ENCODE measurements at regions not wholly inside any gene's neighbourhood (a gene's known extent, or its start where the extent isn't known, plus 50 kb on each side); places are given as distances from the start of the nearest gene placed in this dataset.
"Not testable (repeated sequence)": the region's sequence is repeated elsewhere in the genome, so short reads cannot be mapped to it uniquely, and the experiment has no call there.

GRCh38 chr2:176556373-176556772 lies 287.1 kb downstream of the MTX2 start:
- no peak overlapping the region for H3K4me3 ChIP-seq (ENCODE audit: low read depth, low read length)
- DNase-seq (ENCODE audit: low read depth), result no peak

DNA sequence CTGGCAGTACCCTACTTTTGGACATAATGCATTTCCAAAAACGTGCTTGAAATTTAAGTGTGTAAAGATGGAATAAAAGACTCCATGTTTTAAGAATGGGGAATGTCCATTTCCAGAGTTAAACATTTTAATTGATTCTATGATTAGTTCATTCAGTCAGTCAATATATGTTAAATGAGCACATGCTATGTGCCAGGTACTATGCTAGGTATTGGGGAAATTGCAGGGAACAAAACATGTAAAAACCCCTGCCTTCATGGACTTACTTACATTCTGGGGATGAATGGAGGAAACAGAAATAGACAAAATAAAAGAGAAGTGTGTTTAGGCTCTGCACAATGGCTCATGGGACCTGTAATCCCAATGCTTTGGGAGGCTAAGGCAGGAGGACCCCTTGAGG lies 288.6 kb downstream of the MTX2 start:
- no peak for DNase-seq (ENCODE audit: low read depth)
- no peak overlapping the region for H3K4me3 ChIP-seq (ENCODE audit: low read depth, low read length)

DNA sequence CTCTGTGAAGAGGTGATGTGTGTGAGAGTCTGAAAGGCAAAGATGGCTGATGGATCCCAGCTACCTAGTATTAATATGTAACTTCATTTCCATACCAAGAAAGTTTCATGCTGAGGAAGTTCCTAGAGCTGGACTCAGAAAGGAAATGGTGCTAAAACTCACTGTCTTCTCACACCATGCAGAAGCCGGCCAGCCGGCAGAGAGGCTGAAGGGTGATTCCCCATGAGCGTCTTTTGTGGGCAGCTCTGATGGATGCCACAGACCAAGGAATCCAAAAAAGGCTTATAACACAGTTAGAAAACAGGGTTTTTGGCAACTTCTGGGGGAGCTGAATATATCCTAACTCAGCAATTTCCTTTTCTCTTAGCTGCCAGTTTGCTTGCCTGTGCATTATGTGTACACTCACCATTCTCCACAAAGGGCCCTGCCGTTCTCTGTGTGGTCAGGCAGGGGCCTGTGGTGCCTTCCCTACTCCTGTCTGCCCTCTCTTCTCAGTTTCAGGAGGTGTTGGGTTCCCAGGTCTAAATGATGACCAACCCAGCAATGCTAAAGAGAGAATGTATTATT lies 289.4 kb downstream of the MTX2 start:
- DNase-seq (ENCODE audit: low read depth), result no peak
- no peak overlapping the region for H3K4me3 ChIP-seq (ENCODE audit: low read depth, low read length)

DNA sequence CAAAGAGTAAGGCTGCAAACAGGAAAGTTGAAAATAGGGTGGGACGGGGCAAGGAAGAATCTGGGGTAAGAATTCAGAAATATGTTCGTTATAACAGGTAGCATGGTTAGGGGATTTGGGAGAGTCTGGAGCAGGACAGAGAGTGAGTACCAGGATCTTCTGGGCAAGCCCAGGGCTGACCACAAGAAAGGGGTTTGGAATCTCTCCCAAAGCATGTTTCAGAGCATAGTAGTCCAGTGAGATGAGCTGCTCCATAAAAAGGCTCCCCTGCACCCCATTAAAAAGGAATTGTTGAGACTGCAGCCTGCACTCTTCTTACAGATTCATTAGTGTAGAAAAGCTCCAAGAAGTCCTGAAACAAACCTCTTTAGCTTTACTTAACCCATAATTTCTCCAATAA lies 291.1 kb downstream of the MTX2 start:
- no peak overlapping the region for H3K4me3 ChIP-seq (ENCODE audit: low read depth, low read length)
- no peak for DNase-seq (ENCODE audit: low read depth)

- H3K4me3 ChIP-seq (ENCODE audit: low read depth, low read length), result no peak overlapping the region
- DNase-seq (ENCODE audit: low read depth), result no peak
Measured at GRCh38 chr2:176561706-176562105, 292.5 kb downstream of the MTX2 start.

GRCh38 chr2:176562359-176563078 lies 293.3 kb downstream of the MTX2 start:
- H3K4me3 ChIP-seq (ENCODE audit: low read depth, low read length), result no peak overlapping the region
- DNase-seq (ENCODE audit: low read depth), result no peak

GRCh38 chr2:176565641-176566323 lies 296.5 kb downstream of the MTX2 start:
- DNase-seq (ENCODE audit: low read depth), result no peak
- H3K4me3 ChIP-seq (ENCODE audit: low read depth, low read length), result no peak overlapping the region

- DNase-seq (ENCODE audit: low read depth), result no peak
- H3K4me3 ChIP-seq (ENCODE audit: low read depth, low read length), result no peak overlapping the region
Measured at GRCh38 chr2:176566496-176566895, 297.3 kb downstream of the MTX2 start.

GRCh38 chr2:176566961-176567360 lies 297.7 kb downstream of the MTX2 start:
- H3K4me3 ChIP-seq (ENCODE audit: low read depth, low read length), result no peak overlapping the region
- DNase-seq (ENCODE audit: low read depth), result no peak

- no peak for DNase-seq (ENCODE audit: low read depth)
- no peak overlapping the region for H3K4me3 ChIP-seq (ENCODE audit: low read depth, low read length)
Measured at GRCh38 chr2:176567361-176567760, 298.1 kb downstream of the MTX2 start.

DNA sequence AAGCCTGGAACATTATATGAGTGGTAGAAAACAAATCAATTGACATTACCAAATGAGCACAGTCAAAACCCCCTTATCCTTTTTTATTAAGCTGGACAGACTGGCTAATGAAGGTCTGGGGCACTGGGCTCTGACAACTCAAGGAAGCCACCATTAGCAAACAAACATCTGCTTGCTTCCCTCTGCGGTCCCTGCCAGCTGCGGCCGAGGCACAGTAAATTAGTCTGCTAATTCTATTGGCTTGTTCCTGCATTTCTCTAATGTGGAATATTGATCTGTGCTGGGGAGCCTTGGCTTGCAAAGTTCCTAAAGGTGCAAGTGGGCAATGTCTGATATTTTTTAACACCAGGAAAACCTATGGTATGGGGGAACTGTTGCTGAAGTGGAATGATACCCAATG lies 300.3 kb downstream of the MTX2 start:
- no peak for DNase-seq (ENCODE audit: low read depth)
- no peak overlapping the region for H3K4me3 ChIP-seq (ENCODE audit: low read depth, low read length)

GRCh38 chr2:176573612-176574483 lies 304.6 kb downstream of the MTX2 start:
- no peak overlapping the region for H3K4me3 ChIP-seq (ENCODE audit: low read depth, low read length)
- no peak for DNase-seq (ENCODE audit: low read depth)

DNA sequence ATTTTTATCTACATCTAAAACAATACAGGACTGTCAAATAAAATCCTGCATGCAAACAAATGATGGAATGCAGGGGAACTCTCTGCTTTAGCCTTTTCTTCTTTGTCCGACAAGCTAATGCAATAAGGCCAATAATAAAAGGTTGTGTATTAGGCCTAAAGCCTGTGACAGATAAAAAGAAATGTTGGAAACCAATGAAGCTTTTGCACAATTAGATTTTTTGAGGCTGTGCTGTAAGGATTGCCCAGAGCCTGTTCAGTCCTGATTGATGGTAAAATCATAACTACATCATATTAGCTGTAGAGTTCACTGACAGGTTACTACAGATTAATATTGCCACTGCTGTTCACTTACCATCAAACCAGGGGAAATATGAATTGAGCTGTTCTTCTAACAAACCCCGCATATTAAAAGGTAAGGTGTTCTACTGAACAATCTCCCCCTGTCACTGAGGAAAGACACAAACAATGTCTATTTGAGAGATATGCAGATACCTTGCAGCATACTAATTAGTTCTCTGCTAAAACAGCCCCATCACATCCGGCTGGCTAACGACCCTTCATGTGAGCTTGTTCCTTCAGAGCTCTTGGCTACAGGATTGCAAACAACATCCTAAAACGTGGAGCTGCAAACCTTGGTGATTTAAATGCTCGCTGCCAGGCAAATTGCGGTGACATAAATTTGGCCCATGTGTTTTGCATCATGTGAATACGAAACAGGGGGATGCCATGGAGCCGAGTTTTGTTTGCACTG lies 305.4 kb downstream of the MTX2 start:
- H3K4me3 ChIP-seq (ENCODE audit: low read depth, low read length), result no peak overlapping the region
- DNase-seq (ENCODE audit: low read depth), result no peak

GRCh38 chr2:176575237-176575744 lies 306.0 kb downstream of the MTX2 start:
- DNase-seq (ENCODE audit: low read depth), result no peak
- H3K4me3 ChIP-seq (ENCODE audit: low read depth, low read length), result no peak overlapping the region

DNA sequence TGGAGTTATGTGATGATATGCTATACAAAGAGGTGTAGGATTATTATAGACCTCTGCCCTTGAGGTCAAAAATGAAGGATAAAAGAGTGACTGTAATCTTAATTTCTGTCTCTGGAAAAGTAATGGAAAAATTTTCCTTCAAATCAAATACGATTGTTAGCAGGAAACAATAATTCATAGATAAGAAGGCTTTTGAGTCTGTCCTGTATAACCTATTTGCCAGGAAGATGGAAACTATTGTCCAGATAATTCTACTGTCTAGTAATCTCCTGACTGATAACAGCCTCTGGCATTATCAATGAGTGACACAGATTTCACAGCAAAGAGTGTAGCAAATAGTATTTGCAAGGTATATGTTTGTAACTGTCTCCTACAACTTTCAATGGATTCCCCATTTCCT lies 307.8 kb downstream of the MTX2 start:
- no peak for DNase-seq (ENCODE audit: low read depth)
- H3K4me3 ChIP-seq (ENCODE audit: low read depth, low read length), result no peak overlapping the region

DNA sequence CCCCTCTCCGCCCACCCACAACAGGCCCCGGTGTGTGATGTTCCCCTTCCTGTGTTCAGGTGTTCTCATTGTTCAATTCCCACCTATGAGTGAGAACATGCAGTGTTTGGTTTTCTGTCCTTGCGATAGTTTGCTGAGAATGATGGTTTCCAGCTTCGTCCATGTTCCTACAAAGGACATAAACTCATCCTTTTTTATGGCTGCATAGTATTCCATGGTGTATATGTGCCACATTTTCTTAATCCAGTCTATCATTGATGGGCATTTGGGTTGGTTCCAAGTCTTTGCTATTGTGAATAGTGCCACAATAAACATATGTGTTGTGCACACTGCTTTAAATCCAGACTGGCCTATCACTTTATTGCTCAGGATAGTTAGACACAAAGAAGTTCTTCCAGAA lies 309.1 kb downstream of the MTX2 start:
- DNase-seq (ENCODE audit: low read depth); H3K4me3 ChIP-seq (ENCODE audit: low read depth, low read length): not testable (repeated sequence)

GRCh38 chr2:176579608-176580007 lies 310.4 kb downstream of the MTX2 start:
- H3K4me3 ChIP-seq (ENCODE audit: low read depth, low read length), result no peak overlapping the region
- DNase-seq (ENCODE audit: low read depth), result no peak

- DNase-seq (ENCODE audit: low read depth), result no peak
- no peak overlapping the region for H3K4me3 ChIP-seq (ENCODE audit: low read depth, low read length)
Measured at GRCh38 chr2:176581557-176582165, 312.4 kb downstream of the MTX2 start.

DNA sequence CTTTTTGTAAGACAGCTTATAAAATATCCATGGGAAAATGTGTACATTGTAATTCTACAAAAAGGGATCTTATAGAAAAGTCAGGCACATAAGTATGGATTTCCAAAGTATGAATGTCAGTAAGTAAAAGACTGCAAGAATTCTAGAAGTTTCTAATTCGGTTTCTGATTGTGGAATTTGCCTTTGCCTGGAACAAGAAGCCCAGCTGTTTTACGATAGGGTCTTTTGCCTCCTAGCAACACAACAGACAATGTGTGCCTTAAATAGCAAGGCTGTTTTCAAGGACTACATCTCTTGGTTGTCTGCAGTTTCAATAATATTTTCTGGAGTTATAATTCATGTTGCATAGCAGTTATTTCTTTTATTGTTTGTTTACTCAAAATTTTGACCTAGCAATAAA lies 312.9 kb downstream of the MTX2 start:
- no peak for DNase-seq (ENCODE audit: low read depth)
- no peak overlapping the region for H3K4me3 ChIP-seq (ENCODE audit: low read depth, low read length)
